SK-N-SH treated with all-trans-retinoic acid at 6 μM for 48 hours (cell line): ENCODE measurements at regions not wholly inside any gene's neighbourhood (a gene's known extent, or its start where the extent isn't known, plus 50 kb on each side); places are given as distances from the start of the nearest gene placed in this dataset.

Experiments
- ATAC-seq: fragments of 200-7000 bp; cut with Tn5 transposase; 3 replicates; pipeline ENCODE4 v1.9.1; 2020; ENCODE audit warnings: mild to moderate bottlenecking, moderate library complexity
- ARNTL ChIP-seq: fragments of 450-650 bp; formaldehyde crosslinking; IDR thresholded peaks from 2 replicates; pipeline ENCODE4 v1.5.0; 2020; ENCODE audit warnings: low read depth, mild to moderate bottlenecking, moderate library complexity, borderline replicate concordance
- BACH2 ChIP-seq: fragments of 250-450 bp; sonication (Bioruptor Pico); IDR thresholded peaks from 2 replicates; pipeline ENCODE4 v1.9.0; 2021; ENCODE audit warnings: mild to moderate bottlenecking, borderline replicate concordance
- CREB5 ChIP-seq: fragments of 250-450 bp; sonication (Bioruptor Pico); IDR thresholded peaks from 2 replicates; pipeline ENCODE4 v1.5.1; 2020; ENCODE audit warnings: low read depth, mild to moderate bottlenecking, moderate library complexity
- CSDC2 ChIP-seq: fragments of 250-450 bp; sonication (Bioruptor Pico); IDR thresholded peaks from 2 replicates; pipeline ENCODE4 v1.5.0; 2020; ENCODE audit warnings: mild to moderate bottlenecking, moderate library complexity
- CSRNP3 ChIP-seq: fragments of 250-450 bp; sonication (Bioruptor Pico); IDR thresholded peaks from 2 replicates; pipeline ENCODE4 v1.5.1; 2021; ENCODE audit warnings: mild to moderate bottlenecking, moderate library complexity
- GLIS3 ChIP-seq: fragments of 250-450 bp; sonication (Bioruptor Pico); IDR thresholded peaks from 2 replicates; pipeline ENCODE4 v1.5.0; 2020; ENCODE audit warnings: mild to moderate bottlenecking, moderate library complexity
- ISL1 ChIP-seq: fragments of 250-450 bp; sonication (Bioruptor Pico); IDR thresholded peaks from 2 replicates; pipeline ENCODE4 v2.1.2; 2022; ENCODE audit warnings: mild to moderate bottlenecking, moderate library complexity
- OSR1 ChIP-seq: fragments of 250-450 bp; sonication (Bioruptor Pico); IDR thresholded peaks from 2 replicates; pipeline ENCODE4 v1.8.0; 2022; ENCODE audit warnings: moderate library complexity, mild to moderate bottlenecking, inconsistent platforms
- PATZ1 ChIP-seq: fragments of 250-450 bp; sonication (Bioruptor Pico); IDR thresholded peaks from 2 replicates; pipeline ENCODE4 v1.8.0; 2020; ENCODE audit warnings: mild to moderate bottlenecking, moderate library complexity, borderline replicate concordance
- POU6F1 ChIP-seq: fragments of 250-450 bp; sonication (Bioruptor Pico); IDR thresholded peaks from 2 replicates; pipeline ENCODE4 v1.8.0; 2021; ENCODE audit warnings: low read depth, mild to moderate bottlenecking, moderate library complexity, borderline replicate concordance
- PPARA ChIP-seq: fragments of 250-450 bp; sonication (Bioruptor Pico); IDR thresholded peaks from 2 replicates; pipeline ENCODE4 v1.5.0; 2020; ENCODE audit warnings: mild to moderate bottlenecking, borderline replicate concordance
- RARB ChIP-seq: fragments of 250-450 bp; sonication (Bioruptor Pico); IDR thresholded peaks from 2 replicates; pipeline ENCODE4 v1.8.0; 2021; ENCODE audit warnings: mild to moderate bottlenecking, moderate library complexity
- SNAI2 ChIP-seq: fragments of 250-450 bp; sonication (Bioruptor Pico); IDR thresholded peaks from 2 replicates; pipeline ENCODE4 v1.5.0; 2020; ENCODE audit warnings: mild to moderate bottlenecking, moderate library complexity
- TCF4 ChIP-seq: fragments of 250-450 bp; sonication (Bioruptor Pico); IDR thresholded peaks from 2 replicates; pipeline ENCODE4 v1.8.0; 2021; ENCODE audit warnings: mild to moderate bottlenecking, moderate library complexity, borderline replicate concordance
- TOX ChIP-seq: fragments of 250-450 bp; sonication (Bioruptor Pico); IDR thresholded peaks from 2 replicates; pipeline ENCODE4 v1.8.0; 2021; ENCODE audit warnings: mild to moderate bottlenecking, moderate library complexity, borderline replicate concordance
- TSHZ2 ChIP-seq: fragments of 250-450 bp; sonication (Bioruptor Pico); IDR thresholded peaks from 2 replicates; pipeline ENCODE4 v1.5.0; 2020; ENCODE audit warnings: mild to moderate bottlenecking, moderate library complexity
- ZC3H10 ChIP-seq: fragments of 250-450 bp; sonication (Bioruptor Pico); IDR thresholded peaks from 2 replicates; pipeline ENCODE4 v1.5.1; 2021; ENCODE audit warnings: mild to moderate bottlenecking, moderate library complexity
- ZFP3 ChIP-seq: fragments of 250-450 bp; sonication (Bioruptor Pico); IDR thresholded peaks from 2 replicates; pipeline ENCODE4 v1.5.0; 2020; ENCODE audit warnings: mild to moderate bottlenecking, moderate library complexity
- ZNF565 ChIP-seq: fragments of 450-650 bp; formaldehyde crosslinking; conservative IDR thresholded peaks from 2 replicates; pipeline ENCODE4 v1.5.0; 2020; ENCODE audit warnings: low read depth, mild to moderate bottlenecking, moderate library complexity
- ZNF8 ChIP-seq: fragments of 450-650 bp; formaldehyde crosslinking; IDR thresholded peaks from 2 replicates; pipeline ENCODE4 v1.5.0; 2020; ENCODE audit warnings: mild to moderate bottlenecking, moderate library complexity

GRCh38 chr5:62737766-62738165 lies 159.1 kb downstream of the LRRC70 start:
- no peak for ATAC-seq
- TF ChIP-seq ZFP3 (CRISPR knock-in tag) (no peak), TOX (CRISPR knock-in tag) (no peak), ARNTL (CRISPR knock-in tag) (no peak), ZC3H10 (no peak)
- TF ChIP-seq, all 23 proteins: peak for 0

GRCh38 chr5:62732677-62733121 lies 154.1 kb downstream of the LRRC70 start:
- TF ChIP-seq ZC3H10 (no peak), ZNF565 (CRISPR knock-in tag) (no peak), TCF4 (CRISPR knock-in tag) (no peak), ZFP3 (CRISPR knock-in tag) (no peak), OSR1 (CRISPR knock-in tag) (no peak)
- TF ChIP-seq, all 23 proteins: peak for 0
- ATAC-seq = no peak

GRCh38 chr5:62731022-62731421 lies 152.4 kb downstream of the LRRC70 start:
- TF ChIP-seq TSHZ2 (CRISPR knock-in tag) (no peak), CSDC2 (no peak), GLIS3 (CRISPR knock-in tag) (no peak), POU6F1 (CRISPR knock-in tag) (no peak), ZNF8 (CRISPR knock-in tag) (no peak), BACH2 (CRISPR knock-in tag) (no peak), PPARA (CRISPR knock-in tag) (no peak), PATZ1 (CRISPR knock-in tag) (no peak), SNAI2 (no peak), ARNTL (CRISPR knock-in tag) (no peak), CREB5 (no peak), RARB (no peak), TCF4 (CRISPR knock-in tag) (no peak), ISL1 (no peak)
- no peak for ATAC-seq

GRCh38 chr5:62729675-62730074 lies 151.1 kb downstream of the LRRC70 start:
- TF ChIP-seq ZNF8 (CRISPR knock-in tag) = no peak
- no peak for TF ChIP-seq TSHZ2 (CRISPR knock-in tag)
- TF ChIP-seq ZC3H10 = no peak
- no peak for TF ChIP-seq GLIS3 (CRISPR knock-in tag)
- TF ChIP-seq CSDC2 = no peak
- TF ChIP-seq SNAI2 = no peak
- no peak for TF ChIP-seq CSRNP3
- no peak for TF ChIP-seq RARB
- TF ChIP-seq ZFP3 (CRISPR knock-in tag) = no peak
- no peak for TF ChIP-seq PATZ1 (CRISPR knock-in tag)
- TF ChIP-seq CREB5 = no peak
- no peak for TF ChIP-seq ISL1
- no peak for ATAC-seq
